Naive thymus-derived CD8-positive, alpha-beta T cell (primary cell): ENCODE measurements at regions not wholly inside any gene's neighbourhood (a gene's known extent, or its start where the extent isn't known, plus 50 kb on each side); places are given as distances from the start of the nearest gene placed in this dataset.
A peak's percentile ranks its signal among the peaks of the same experiment; 100 is the strongest.
"Not testable (repeated sequence)": the region's sequence is repeated elsewhere in the genome, so short reads cannot be mapped to it uniquely, and the experiment has no call there.

ENCODE experiments used
- ATAC-seq, 2 donors: fragments of 150-1000 bp; cut with Tn5 transposase in 1 of 2; sonication (Bioruptor Pico), chemical (Tn5 transposase) in 1 of 2; 1 replicate in 1 of 2; 2 replicates in 1 of 2; pipeline ENCODE4 v1.10.0; 2021; ENCODE audit warnings: mild to moderate bottlenecking in 2 of 2, moderate library complexity in 2 of 2
- POLR2A ChIA-PET: fragments of 350-600 bp; sonication (Branson Sonifier 250); formaldehyde crosslinking; loops from one replicate; lab custom pipeline; 2021; ENCODE audit warnings: antibody characterized with exemption; lab: Charles Lee
- DNase-seq, 10 donors: peaks; one replicate each; pipeline versions ENCODE4 v3.0.0 to v3.0.0-alpha.2; 2020 to 2022
- H3K27ac Mint-ChIP-seq, 10 donors: one replicate each; pipeline ENCODE4 v1.8.0; 2020 to 2022; ENCODE audit warnings: mild to moderate bottlenecking in 10 of 10, mixed read lengths in 10 of 10, moderate library complexity in 4 of 10, inconsistent platforms in 1 of 10
- H3K27me3 Mint-ChIP-seq, 5 donors: one replicate each; pipeline ENCODE4 v1.8.0; 2021 to 2022; ENCODE audit warnings: mixed read lengths in 5 of 5
- H3K36me3 Mint-ChIP-seq, 3 donors: one replicate each; pipeline ENCODE4 v1.8.0; 2020 to 2022; ENCODE audit warnings: mixed read lengths in 3 of 3, mild to moderate bottlenecking in 2 of 3, inconsistent platforms in 1 of 3
- H3K4me1 Mint-ChIP-seq, 4 donors: one replicate each; pipeline ENCODE4 v1.8.0; 2021 to 2022; ENCODE audit warnings: mixed read lengths in 4 of 4
- H3K4me3 Mint-ChIP-seq, 10 donors: one replicate each; pipeline ENCODE4 v1.8.0; 2020 to 2022; ENCODE audit warnings: mild to moderate bottlenecking in 10 of 10, mixed read lengths in 10 of 10, moderate library complexity in 6 of 10, inconsistent platforms in 1 of 10
- H3K9me3 Mint-ChIP-seq, 9 donors: one replicate each; pipeline ENCODE4 v1.8.0; 2020 to 2022; ENCODE audit warnings: mixed read lengths in 9 of 9, mild to moderate bottlenecking in 3 of 9, inconsistent platforms in 1 of 9, moderate library complexity in 1 of 9

DNA sequence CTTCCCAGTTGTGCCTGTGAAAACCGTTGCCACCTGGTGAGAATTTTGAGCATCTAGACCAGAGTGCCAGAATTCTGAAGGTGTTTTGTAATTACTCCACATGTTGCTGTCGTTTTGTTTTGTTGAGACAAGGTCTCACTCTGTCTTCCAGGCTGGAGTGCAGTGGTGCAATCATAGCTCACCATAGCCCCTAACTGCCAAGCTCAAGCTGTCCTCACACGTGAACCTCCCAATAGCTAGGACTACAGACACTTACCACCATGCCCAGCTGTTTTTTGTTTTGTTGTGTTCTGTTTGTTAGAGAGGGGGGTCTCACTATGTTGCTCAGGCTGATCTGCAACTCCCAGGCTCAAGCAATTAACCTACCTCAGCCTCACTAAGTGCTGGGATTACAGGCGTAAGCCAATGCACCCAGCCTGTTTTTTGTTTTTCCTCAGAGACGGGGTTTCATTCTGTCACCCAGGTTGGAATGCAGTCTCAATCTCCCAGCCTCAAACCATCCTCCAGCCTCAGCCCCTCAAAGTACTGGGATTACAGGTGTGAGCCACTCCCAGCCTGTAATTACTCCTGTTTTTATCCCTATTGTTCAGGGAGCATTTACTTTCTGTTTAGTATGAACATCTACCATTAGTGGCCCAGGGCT lies 121.1 kb upstream of the DMRT1 start:
- H3K27ac Mint-ChIP-seq = peak overlapping the region in 1 of 10 donors; percentile 51
- no peaks in the 10 kb centered on the region for H3K9me3 Mint-ChIP-seq
- POLR2A ChIA-PET = no interaction called here
- H3K4me1 Mint-ChIP-seq = peaks cover 0 to 6% (median 0%) of the 10 kb centered on the region in 4 donors
- no peak for DNase-seq
- H3K27me3 Mint-ChIP-seq = peaks cover 0 to 10% (median 0%) of the 10 kb centered on the region in 5 donors
- no peak for ATAC-seq
- H3K4me3 Mint-ChIP-seq = no peak overlapping the region
- no peaks in the 10 kb centered on the region for H3K36me3 Mint-ChIP-seq

DNA sequence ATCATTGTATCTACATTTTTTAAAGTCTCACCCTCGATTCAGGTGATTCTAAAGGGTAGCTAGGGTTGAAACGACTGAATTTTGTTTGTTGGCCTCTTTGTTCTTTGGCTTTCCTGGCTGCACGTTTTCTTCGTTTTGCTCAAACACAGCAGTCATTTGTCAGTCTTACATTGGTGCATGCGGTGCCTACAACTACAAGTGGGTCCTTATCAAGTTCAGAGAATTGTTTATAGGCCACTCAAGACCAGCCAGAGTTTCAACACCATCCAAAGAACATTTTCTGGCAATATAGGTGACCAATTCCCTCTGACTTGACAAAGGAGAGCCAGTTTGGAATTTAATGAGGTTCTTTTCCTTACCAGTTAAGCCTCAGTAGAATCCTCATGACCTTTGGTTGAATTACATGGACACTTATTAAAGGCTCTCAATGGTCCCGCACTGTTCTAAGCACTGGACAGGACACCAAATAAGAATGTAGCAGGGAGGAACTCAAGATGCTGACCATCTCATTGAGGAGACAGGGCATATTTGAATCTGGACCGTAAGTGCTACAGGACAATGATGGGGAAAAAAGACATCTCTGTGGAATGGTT lies 119.0 kb upstream of the DMRT1 start:
- no peaks in the 10 kb centered on the region for H3K9me3 Mint-ChIP-seq
- ATAC-seq (no peak), DNase-seq (no peak)
- peaks cover 0 to 10% (median 0%) of the 10 kb centered on the region in 5 donors for H3K27me3 Mint-ChIP-seq
- H3K4me1 Mint-ChIP-seq = peaks cover 0 to 6% (median 0%) of the 10 kb centered on the region in 4 donors
- peak overlapping the region in 1 of 10 donors; percentile 64 for H3K27ac Mint-ChIP-seq
- H3K36me3 Mint-ChIP-seq = no peaks in the 10 kb centered on the region
- POLR2A ChIA-PET = no interaction called here
- no peak overlapping the region for H3K4me3 Mint-ChIP-seq

DNA sequence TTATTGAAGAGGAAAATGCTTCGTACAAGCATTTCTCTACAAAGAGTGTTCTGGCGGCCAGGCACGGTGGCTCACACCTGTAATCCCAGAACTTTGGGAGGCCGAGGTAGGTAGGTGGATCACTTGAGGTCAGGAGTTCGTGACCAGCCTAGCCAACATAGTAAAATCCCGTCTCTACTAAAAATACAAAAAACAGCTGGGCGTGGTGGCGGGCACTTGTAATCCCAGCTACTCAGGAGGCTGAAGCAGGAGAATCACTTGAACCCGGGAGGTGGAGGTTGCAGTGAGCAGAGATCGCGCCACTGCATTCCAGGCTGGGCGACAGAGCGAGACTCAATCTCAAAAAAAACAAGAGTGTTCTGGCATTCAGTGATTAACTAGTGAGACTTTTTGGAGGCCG lies 117.0 kb upstream of the DMRT1 start:
- H3K27ac Mint-ChIP-seq, ATAC-seq, H3K9me3 Mint-ChIP-seq, H3K4me1 Mint-ChIP-seq, POLR2A ChIA-PET, H3K36me3 Mint-ChIP-seq, DNase-seq, H3K4me3 Mint-ChIP-seq: not testable (repeated sequence)
- H3K27me3 Mint-ChIP-seq = peaks cover 0 to 10% (median 0%) of the 10 kb centered on the region in 5 donors

DNA sequence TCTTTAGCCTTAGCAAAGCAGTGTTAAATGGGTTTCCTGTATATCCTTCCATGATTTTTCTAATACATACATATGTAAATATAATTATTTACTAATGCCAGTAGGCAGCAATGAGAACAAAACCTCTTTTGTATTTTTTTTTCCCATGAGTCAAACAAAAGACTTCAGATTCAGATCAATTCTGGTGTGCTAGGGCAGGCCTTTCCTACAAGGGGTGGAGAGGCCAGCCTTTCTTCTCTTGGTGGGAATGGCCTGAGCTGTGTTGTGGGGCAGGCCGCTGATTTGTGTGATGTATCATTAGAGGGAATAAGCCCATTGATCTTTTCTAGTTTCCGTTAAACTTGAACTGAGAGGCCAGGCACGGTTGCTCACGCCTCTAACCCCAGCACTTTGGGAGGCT lies 115.5 kb upstream of the DMRT1 start:
- H3K4me3 Mint-ChIP-seq = no peak overlapping the region
- peak overlapping the region in 1 of 10 donors; percentile 43 for H3K27ac Mint-ChIP-seq
- peaks cover 0 to 4% (median 2%) of the 10 kb centered on the region in 3 donors for H3K36me3 Mint-ChIP-seq
- ATAC-seq (no peak), DNase-seq (no peak)
- POLR2A ChIA-PET = no interaction called here
- H3K4me1 Mint-ChIP-seq = no peaks in the 10 kb centered on the region
- peaks cover 0 to 4% (median 0%) of the 10 kb centered on the region in 5 donors for H3K27me3 Mint-ChIP-seq
- no peaks in the 10 kb centered on the region for H3K9me3 Mint-ChIP-seq

DNA sequence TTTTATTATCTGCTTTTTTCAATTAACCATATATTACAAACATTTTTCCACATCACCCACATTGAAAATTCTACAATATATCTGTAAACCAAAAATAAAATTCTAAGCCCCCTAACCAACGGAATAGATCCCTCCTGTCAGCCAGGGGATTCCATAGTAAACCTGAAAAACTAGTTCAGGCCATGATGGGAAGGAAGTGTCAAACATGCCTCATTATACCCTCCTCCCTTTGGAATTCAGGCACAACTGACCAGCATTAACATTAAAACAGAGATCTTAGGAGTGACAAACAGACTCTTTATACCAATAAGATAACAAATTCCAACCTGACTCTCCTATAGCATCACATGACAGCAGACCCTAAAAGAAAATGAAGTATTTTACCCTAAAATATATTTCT lies 113.7 kb upstream of the DMRT1 start:
- Mint-ChIP-seq H3K27ac (no peak overlapping the region), H3K4me1 (no peaks in the 10 kb centered on the region), H3K36me3 (peaks cover 2 to 4% (median 4%) of the 10 kb centered on the region in 3 donors), H3K9me3 (no peaks in the 10 kb centered on the region), H3K4me3 (no peak overlapping the region), H3K27me3 (no peaks in the 10 kb centered on the region)
- ATAC-seq (no peak), DNase-seq (no peak)
- POLR2A ChIA-PET = no interaction called here

DNA sequence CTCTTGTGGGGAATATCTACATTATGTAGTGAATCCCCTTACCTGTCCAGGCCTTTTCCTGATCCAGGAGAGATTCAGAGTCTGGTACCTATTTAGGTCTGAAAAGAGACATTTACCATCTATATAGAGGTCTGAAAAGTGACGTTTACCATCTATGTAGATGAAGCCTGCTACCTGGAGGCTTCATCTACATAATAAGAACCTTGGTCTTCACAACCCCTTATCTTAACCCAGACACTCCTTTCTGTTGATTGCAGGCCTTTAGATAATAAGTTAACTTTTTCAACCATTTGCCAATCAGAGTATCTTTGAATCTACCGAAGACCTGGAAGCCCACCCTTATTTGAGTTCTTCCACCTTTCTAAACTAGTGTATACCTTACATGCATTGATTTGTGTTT lies 113.0 kb upstream of the DMRT1 start:
- POLR2A ChIA-PET = no interaction called here
- H3K9me3 Mint-ChIP-seq = no peaks in the 10 kb centered on the region
- no peak overlapping the region for H3K4me3 Mint-ChIP-seq
- H3K4me1 Mint-ChIP-seq = no peaks in the 10 kb centered on the region
- ATAC-seq (no peak), DNase-seq (no peak)
- H3K27ac Mint-ChIP-seq = no peak overlapping the region
- no peaks in the 10 kb centered on the region for H3K27me3 Mint-ChIP-seq
- peaks cover 2 to 4% (median 4%) of the 10 kb centered on the region in 3 donors for H3K36me3 Mint-ChIP-seq

DNA sequence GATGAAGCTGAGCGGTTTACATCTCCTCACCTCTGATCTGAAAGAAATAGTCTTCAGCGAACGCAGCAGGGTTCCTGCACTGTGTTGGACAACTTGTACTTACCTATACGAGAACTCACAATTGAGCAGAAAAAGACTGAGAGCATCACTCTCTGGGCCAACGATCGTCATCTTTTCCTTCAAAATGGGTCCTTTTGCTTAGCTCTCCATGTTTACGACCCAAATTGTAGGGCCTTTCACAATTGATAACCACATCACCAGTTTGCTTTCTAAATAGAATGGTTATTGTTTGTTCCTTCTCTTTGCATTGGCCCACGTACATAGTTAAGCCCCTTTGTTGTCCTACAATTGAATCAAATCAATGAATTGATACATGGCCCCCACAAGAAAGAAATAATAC lies 110.0 kb upstream of the DMRT1 start:
- no peak overlapping the region for H3K27ac Mint-ChIP-seq
- no peaks in the 10 kb centered on the region for H3K9me3 Mint-ChIP-seq
- POLR2A ChIA-PET = no interaction called here
- no peak overlapping the region for H3K4me3 Mint-ChIP-seq
- ATAC-seq (no peak), DNase-seq (no peak)
- H3K27me3 Mint-ChIP-seq = no peaks in the 10 kb centered on the region
- peaks cover 2 to 13% (median 4%) of the 10 kb centered on the region in 3 donors for H3K36me3 Mint-ChIP-seq
- no peaks in the 10 kb centered on the region for H3K4me1 Mint-ChIP-seq

DNA sequence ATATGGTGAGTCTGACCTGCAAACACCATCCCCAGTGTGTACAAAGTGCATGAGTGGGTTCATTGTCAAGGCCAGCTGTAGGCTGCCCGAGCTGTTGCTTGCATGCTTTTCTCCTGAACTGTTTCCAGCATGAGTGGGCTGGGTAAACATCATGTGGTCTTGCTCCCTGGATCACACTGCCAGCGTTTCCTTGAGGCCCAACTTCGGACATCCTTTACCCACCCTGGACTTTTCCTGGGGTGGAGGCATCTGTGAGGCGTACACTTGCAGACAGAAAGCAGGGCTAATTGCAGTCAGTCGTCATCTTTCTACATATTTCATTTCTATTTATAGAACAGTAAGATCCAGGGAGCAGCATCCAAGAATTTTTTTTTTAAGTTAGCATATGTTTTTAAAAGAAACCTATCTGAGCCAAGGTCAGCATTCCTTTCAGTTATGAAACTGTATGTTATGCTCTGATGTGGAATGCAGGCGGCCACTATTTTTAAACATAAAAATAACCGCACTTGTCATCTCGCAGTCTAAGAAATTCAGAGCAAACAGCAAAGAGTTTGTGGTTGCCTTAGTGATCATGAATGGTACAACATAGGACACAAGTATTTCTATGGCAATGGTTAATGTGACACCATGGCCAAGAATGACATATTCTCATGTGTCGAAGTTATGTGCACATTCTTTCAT lies 106.5 kb upstream of the DMRT1 start:
- no peak for ATAC-seq
- H3K9me3 Mint-ChIP-seq = no peaks in the 10 kb centered on the region
- H3K27ac Mint-ChIP-seq = peak overlapping the region in 1 of 10 donors; percentile 7
- H3K4me3 Mint-ChIP-seq = no peak overlapping the region
- no peak for DNase-seq
- POLR2A ChIA-PET = no interaction called here
- no peaks in the 10 kb centered on the region for H3K27me3 Mint-ChIP-seq
- H3K36me3 Mint-ChIP-seq = peaks cover 4 to 17% (median 4%) of the 10 kb centered on the region in 3 donors
- H3K4me1 Mint-ChIP-seq = no peaks in the 10 kb centered on the region

DNA sequence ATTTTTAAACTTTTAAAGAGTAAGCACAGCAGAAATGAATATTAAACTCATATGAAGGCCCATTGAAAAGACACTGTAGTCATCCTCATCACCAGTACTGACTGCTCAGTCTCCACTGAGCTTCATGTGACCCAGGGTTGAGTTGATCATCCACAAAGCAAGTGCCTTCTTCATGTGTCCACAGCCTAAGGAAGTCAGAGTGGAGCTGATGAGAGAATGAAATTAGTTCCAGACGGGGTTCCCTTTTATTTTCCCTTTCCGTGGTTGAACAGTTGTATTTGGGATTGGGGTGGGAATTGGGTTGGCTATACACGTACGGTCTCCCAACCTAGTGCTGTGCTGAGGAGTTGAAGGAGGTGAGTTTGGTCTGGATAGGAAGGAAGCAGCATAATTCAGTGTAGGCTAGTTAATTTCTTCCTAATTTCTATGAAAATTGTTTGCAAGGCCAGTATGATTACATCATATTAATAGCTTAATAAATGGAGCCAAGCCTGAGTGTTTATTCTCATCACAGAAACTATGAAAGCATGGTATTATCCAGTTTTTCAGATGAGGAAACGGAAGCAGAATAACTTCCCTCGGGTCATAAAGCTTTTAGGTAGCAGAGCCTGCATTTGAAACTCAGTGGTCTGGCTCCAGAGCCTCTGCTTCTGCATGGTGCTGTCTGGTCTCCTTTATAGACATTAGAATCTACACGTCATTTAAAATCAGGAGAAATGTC lies 103.9 kb upstream of the DMRT1 start:
- peaks cover 0 to 19% (median 2%) of the 10 kb centered on the region in 3 donors for H3K36me3 Mint-ChIP-seq
- POLR2A ChIA-PET = no interaction called here
- no peak for ATAC-seq
- no peaks in the 10 kb centered on the region for H3K27me3 Mint-ChIP-seq
- H3K9me3 Mint-ChIP-seq = no peaks in the 10 kb centered on the region
- no peak overlapping the region for H3K27ac Mint-ChIP-seq
- no peak for DNase-seq
- H3K4me1 Mint-ChIP-seq = no peaks in the 10 kb centered on the region
- H3K4me3 Mint-ChIP-seq = no peak overlapping the region

DNA sequence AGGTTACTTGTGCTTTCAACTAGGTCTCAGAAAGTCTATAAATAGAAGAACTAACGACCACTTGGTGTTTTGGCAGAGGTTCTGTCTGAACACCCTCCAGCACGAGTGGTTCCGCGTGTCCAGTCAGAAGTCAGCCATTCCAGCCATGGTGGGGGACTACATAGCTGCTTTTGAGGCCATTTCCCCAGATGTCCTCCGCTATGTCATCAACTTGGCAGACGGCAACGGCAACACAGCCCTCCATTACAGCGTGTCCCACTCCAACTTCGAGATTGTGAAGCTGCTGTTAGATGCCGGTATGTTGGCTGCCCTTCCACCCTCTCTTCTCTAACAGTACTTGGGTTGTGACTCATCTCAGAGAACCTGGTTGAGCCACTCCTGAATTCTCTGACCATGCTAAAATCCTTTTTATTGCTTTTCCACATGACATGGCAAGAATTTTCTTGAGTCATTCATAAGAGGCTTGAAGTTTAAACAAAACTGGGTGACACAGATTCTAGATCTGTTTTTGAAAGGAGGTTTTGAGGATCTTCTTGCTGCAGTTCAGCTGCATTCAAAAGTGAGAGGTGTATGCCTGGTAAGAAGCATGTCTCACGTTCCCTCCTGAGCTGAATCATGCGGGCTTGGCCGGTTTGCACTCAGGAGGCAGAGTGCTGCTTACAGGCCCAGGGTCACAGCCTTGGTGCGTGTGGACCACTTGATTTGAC lies 103.1 kb upstream of the DMRT1 start:
- no peaks in the 10 kb centered on the region for H3K9me3 Mint-ChIP-seq
- H3K27ac Mint-ChIP-seq = no peak overlapping the region
- no peak overlapping the region for H3K4me3 Mint-ChIP-seq
- no peak for ATAC-seq
- POLR2A ChIA-PET = no interaction called here
- no peak for DNase-seq
- no peaks in the 10 kb centered on the region for H3K4me1 Mint-ChIP-seq
- peaks cover 0 to 24% (median 5%) of the 10 kb centered on the region in 3 donors for H3K36me3 Mint-ChIP-seq
- H3K27me3 Mint-ChIP-seq = no peaks in the 10 kb centered on the region

DNA sequence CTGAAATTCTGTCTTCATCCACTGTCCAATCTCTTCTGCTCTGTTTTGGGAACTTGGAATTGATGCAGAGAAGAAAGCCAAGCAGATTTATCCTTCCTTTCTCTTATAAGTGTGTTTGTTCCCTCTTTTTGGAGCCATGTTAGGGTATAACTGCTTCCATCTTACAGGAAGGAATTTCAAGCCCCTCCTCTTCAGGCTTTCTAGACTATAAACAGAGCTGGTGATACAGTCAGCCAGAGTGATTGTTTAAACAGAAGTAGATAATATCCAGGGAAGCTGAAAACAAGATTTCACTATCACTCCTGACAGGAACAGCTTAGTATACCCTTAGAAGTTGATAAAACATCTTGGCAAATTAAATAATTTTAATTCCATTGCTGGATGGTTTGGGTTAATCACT lies 102.1 kb upstream of the DMRT1 start:
- no peak overlapping the region for H3K4me3 Mint-ChIP-seq
- no peaks in the 10 kb centered on the region for H3K4me1 Mint-ChIP-seq
- no peaks in the 10 kb centered on the region for H3K27me3 Mint-ChIP-seq
- no peaks in the 10 kb centered on the region for H3K9me3 Mint-ChIP-seq
- no peak for ATAC-seq
- peaks cover 0 to 27% (median 5%) of the 10 kb centered on the region in 3 donors for H3K36me3 Mint-ChIP-seq
- DNase-seq = no peak
- POLR2A ChIA-PET = no interaction called here
- no peak overlapping the region for H3K27ac Mint-ChIP-seq

DNA sequence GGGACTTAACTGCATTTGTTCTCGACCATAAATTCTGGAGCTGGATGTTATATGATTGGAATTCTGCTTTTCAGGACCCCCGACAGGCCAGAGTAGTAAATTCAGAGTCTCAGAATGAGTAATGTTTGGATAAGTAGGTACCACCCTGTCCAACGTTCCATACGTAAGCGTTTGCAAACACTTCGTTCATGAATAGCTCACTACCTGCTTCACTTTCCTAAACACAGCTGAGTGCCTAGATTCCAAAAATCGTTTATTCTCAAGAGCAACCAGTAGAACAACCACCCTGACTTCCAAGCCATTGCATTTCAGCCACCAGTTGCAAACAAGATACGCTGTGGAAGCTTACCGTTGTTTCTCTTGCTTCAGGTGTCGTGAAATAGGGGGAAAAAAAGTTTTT lies 101.3 kb upstream of the DMRT1 start:
- ATAC-seq (no peak), DNase-seq (no peak)
- Mint-ChIP-seq H3K36me3 (peaks cover 4 to 23% (median 5%) of the 10 kb centered on the region in 3 donors), H3K4me1 (no peaks in the 10 kb centered on the region), H3K27ac (no peak overlapping the region), H3K9me3 (no peaks in the 10 kb centered on the region), H3K27me3 (no peaks in the 10 kb centered on the region), H3K4me3 (no peak overlapping the region)
- POLR2A ChIA-PET = no interaction called here
